Activated B cell treated with CpG ODN at 0.5 μM for 24 hours (primary cell): ENCODE measurements at regions not wholly inside any gene's neighbourhood (a gene's known extent, or its start where the extent isn't known, plus 50 kb on each side); places are given as distances from the start of the nearest gene placed in this dataset.

Experiments
- ATAC-seq: fragments of 200-7000 bp; cut with Tn5 transposase; one replicate; pipeline ENCODE4 v1.10.0; 2021; ENCODE audit warnings: low read depth, mild to moderate bottlenecking, moderate library complexity
- CTCF ChIA-PET: fragments of 350-600 bp; sonication (Branson Sonifier 250); formaldehyde crosslinking; loops from one replicate; lab custom pipeline; 2021; ENCODE audit warnings: antibody characterized with exemption; lab: Charles Lee
- POLR2A ChIA-PET: fragments of 350-600 bp; sonication (Branson Sonifier 250); formaldehyde crosslinking; loops from one replicate; lab custom pipeline; 2021; ENCODE audit warnings: antibody characterized with exemption; lab: Charles Lee
- DNase-seq: peaks from one replicate; pipeline ENCODE4 v3.0.0; 2022
- H3K27ac Mint-ChIP-seq: one replicate; pipeline ENCODE4 v1.8.0; 2020; ENCODE audit warnings: mixed read lengths
- H3K27me3 Mint-ChIP-seq: one replicate; pipeline ENCODE4 v1.8.0; 2021; ENCODE audit warnings: mixed read lengths
- H3K36me3 Mint-ChIP-seq: one replicate; pipeline ENCODE4 v1.8.0; 2021; ENCODE audit warnings: low read depth, mixed read lengths
- H3K4me1 Mint-ChIP-seq: one replicate; pipeline ENCODE4 v1.8.0; 2021; ENCODE audit warnings: mixed read lengths
- H3K4me3 Mint-ChIP-seq: one replicate; pipeline ENCODE4 v1.8.0; 2020; ENCODE audit warnings: mild to moderate bottlenecking, mixed read lengths
- H3K9me3 Mint-ChIP-seq: one replicate; pipeline ENCODE4 v1.8.0; 2020; ENCODE audit warnings: mixed read lengths
- CTCF ChIP-seq: fragments of 200-600 bp; IDR thresholded peaks from one replicate; pipeline ENCODE4 v1.8.0; 2022; ENCODE audit warnings: antibody characterized with exemption, mild to moderate bottlenecking
- intact Hi-C: fragments of 100-400 bp; cut with micrococcal nuclease; formaldehyde crosslinking; loops from one replicate; pipeline ENCODE4 v1.15.1; 2024

- intact Hi-C loops = no loop called here
- peaks cover 7% of the 10 kb centered on the region for H3K9me3 Mint-ChIP-seq
- DNase-seq (no peak), ATAC-seq (no peak)
- TF ChIP-seq CTCF = no peak
- H3K4me3 Mint-ChIP-seq = no peak overlapping the region
- no peaks in the 10 kb centered on the region for H3K27me3 Mint-ChIP-seq
- H3K36me3 Mint-ChIP-seq = peaks cover 2% of the 10 kb centered on the region
- no peaks in the 10 kb centered on the region for H3K4me1 Mint-ChIP-seq
- CTCF ChIA-PET = interaction anchor here (1.0 kb wide), 1 partner anchor 123 kb away, joined by 3 read pairs; no protein-coding TSS in a partner anchor
- H3K27ac Mint-ChIP-seq = no peak overlapping the region
- POLR2A ChIA-PET = no interaction called here
These were observed 62.0 kb upstream of the ST3GAL5 start for GRCh38 chr2:85950743-85951142.

GRCh38 chr2:85949280-85949679 is 60.5 kb upstream of the ST3GAL5 start:
- H3K4me1 Mint-ChIP-seq = no peaks in the 10 kb centered on the region
- H3K9me3 Mint-ChIP-seq = peaks cover 7% of the 10 kb centered on the region
- H3K27ac Mint-ChIP-seq = no peak overlapping the region
- H3K4me3 Mint-ChIP-seq = no peak overlapping the region
- ChIA-PET CTCF (interaction anchor here (0.7 kb wide), 1 partner anchor 10 kb away, joined by 3 read pairs; no protein-coding TSS in a partner anchor), POLR2A (no interaction called here)
- ATAC-seq (no peak), DNase-seq (no peak)
- no peak for TF ChIP-seq CTCF
- intact Hi-C loops = no loop called here
- peaks cover 2% of the 10 kb centered on the region for H3K36me3 Mint-ChIP-seq
- no peaks in the 10 kb centered on the region for H3K27me3 Mint-ChIP-seq

GRCh38 chr2:85947593-85947992 is 58.8 kb upstream of the ST3GAL5 start:
- no peak for TF ChIP-seq CTCF
- H3K4me1 Mint-ChIP-seq = no peaks in the 10 kb centered on the region
- H3K36me3 Mint-ChIP-seq = peaks cover 8% of the 10 kb centered on the region
- intact Hi-C loops = no loop called here
- H3K4me3 Mint-ChIP-seq = no peak overlapping the region
- ChIA-PET POLR2A (no interaction called here), CTCF (no interaction called here)
- ATAC-seq = no peak
- no peaks in the 10 kb centered on the region for H3K27me3 Mint-ChIP-seq
- DNase-seq = no peak
- H3K27ac Mint-ChIP-seq = no peak overlapping the region
- peaks cover 12% of the 10 kb centered on the region for H3K9me3 Mint-ChIP-seq

GRCh38 chr2:85945586-85945985 is 56.8 kb upstream of the ST3GAL5 start:
- peaks cover 8% of the 10 kb centered on the region for H3K36me3 Mint-ChIP-seq
- H3K4me1 Mint-ChIP-seq = no peaks in the 10 kb centered on the region
- no peak overlapping the region for H3K27ac Mint-ChIP-seq
- peaks cover 21% of the 10 kb centered on the region for H3K9me3 Mint-ChIP-seq
- POLR2A ChIA-PET = no interaction called here
- DNase-seq (no peak), ATAC-seq (no peak)
- TF ChIP-seq CTCF = no peak
- no peaks in the 10 kb centered on the region for H3K27me3 Mint-ChIP-seq
- intact Hi-C loops = no loop called here
- H3K4me3 Mint-ChIP-seq = no peak overlapping the region
- CTCF ChIA-PET = no interaction called here

- peaks cover 8% of the 10 kb centered on the region for H3K36me3 Mint-ChIP-seq
- TF ChIP-seq CTCF = no peak
- no peak for ATAC-seq
- intact Hi-C loops = no loop called here
- CTCF ChIA-PET = no interaction called here
- H3K4me3 Mint-ChIP-seq = no peak overlapping the region
- H3K27me3 Mint-ChIP-seq = no peaks in the 10 kb centered on the region
- POLR2A ChIA-PET = no interaction called here
- peaks cover 21% of the 10 kb centered on the region for H3K9me3 Mint-ChIP-seq
- no peaks in the 10 kb centered on the region for H3K4me1 Mint-ChIP-seq
- no peak overlapping the region for H3K27ac Mint-ChIP-seq
- no peak for DNase-seq
These were observed 56.4 kb upstream of the ST3GAL5 start for GRCh38 chr2:85945172-85945571.
